Tibial artery (tissue), 4 donors: ENCODE measurements at regions not wholly inside any gene's neighbourhood (a gene's known extent, or its start where the extent isn't known, plus 50 kb on each side); places are given as distances from the start of the nearest gene placed in this dataset.
"Not testable (repeated sequence)": the region's sequence is repeated elsewhere in the genome, so short reads cannot be mapped to it uniquely, and the experiment has no call there.

ENCODE experiments used
- DNase-seq, 2 donors: peaks; one replicate each; pipeline ENCODE4 v3.0.0-alpha.2; 2019
- H3K27ac ChIP-seq, 2 donors: fragments of 200-600 bp; sonication (generic) in 1 of 2; 1 replicate in 1 of 2; 2 replicates in 1 of 2; pipeline ENCODE4 v1.5.1; 2018 to 2019; ENCODE audit warnings: mild to moderate bottlenecking in 1 of 2
- H3K27me3 ChIP-seq, 2 donors: fragments of 200-600 bp; sonication (generic) in 1 of 2; one replicate each; pipeline versions ENCODE4 v1.5.1 to v1.6.0; 2016 to 2019
- H3K36me3 ChIP-seq, 3 donors: fragments of 200-600 bp; sonication (generic) in 2 of 3; one replicate each; pipeline ENCODE4 v1.5.1; 2016 to 2019; ENCODE audit warnings: mild to moderate bottlenecking in 2 of 3
- H3K4me1 ChIP-seq, 4 donors: fragments of 200-600 bp; sonication (generic) in 2 of 4; 1 replicate in 3 of 4; 2 replicates in 1 of 4; pipeline ENCODE4 v1.5.1; 2016 to 2019
- H3K4me3 ChIP-seq, 2 donors: fragments of 200-600 bp; sonication (generic) in 1 of 2; 1 replicate in 1 of 2; 2 replicates in 1 of 2; pipeline ENCODE4 v1.5.1; 2018 to 2019; ENCODE audit warnings: mild to moderate bottlenecking in 2 of 2
- H3K9me3 ChIP-seq, 3 donors: fragments of 200-600 bp; sonication (generic) in 1 of 3; one replicate each; pipeline ENCODE4 v1.5.1; 2016 to 2019
- intact Hi-C: fragments of 100-400 bp; cut with DNase I; formaldehyde crosslinking; loops from one replicate; pipeline ENCODE4 v1.15.0; 2023; ENCODE audit warnings: low total_unique reads
- TF ChIP-seq, protein P1 (sequence below), 2 experiments: fragments of 200-600 bp in 1 of 2; fragments of 450-650 bp in 1 of 2; IDR thresholded peaks; one replicate each; pipeline ENCODE4 v1.5.1; 2017 to 2019; ENCODE audit warnings: antibody characterized with exemption in 2 of 2, mild to moderate bottlenecking in 1 of 2, moderate library complexity in 1 of 2

DNA sequence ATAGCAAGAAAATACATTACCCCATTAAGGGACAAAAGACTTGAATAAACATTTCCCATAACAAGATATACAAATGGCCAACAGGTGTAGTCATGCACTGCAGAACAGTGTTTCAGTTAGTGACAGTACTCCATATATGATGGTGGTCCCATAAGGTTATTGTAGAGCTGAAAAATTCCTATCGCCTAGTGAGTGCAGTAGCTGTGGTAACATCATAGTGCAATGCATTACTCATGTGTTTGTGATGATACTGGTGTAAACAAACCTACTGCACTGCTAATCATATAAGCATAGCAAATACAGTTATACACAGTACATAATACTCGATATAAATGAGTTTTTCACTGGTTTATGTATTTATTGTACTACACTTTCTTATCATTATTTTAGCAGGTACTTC lies 168.7 kb downstream of the C12orf75 start:
- Histone ChIP-seq H3K4me3 (no peak overlapping the region), H3K27me3 (no peaks in the 10 kb centered on the region), H3K36me3 (no peaks in the 10 kb centered on the region), H3K27ac (no peak overlapping the region), H3K9me3 (no peaks in the 10 kb centered on the region), H3K4me1 (no peaks in the 10 kb centered on the region)
- intact Hi-C loops = no loop called here
- DNase-seq = no peak
- TF ChIP-seq, protein P1, sequence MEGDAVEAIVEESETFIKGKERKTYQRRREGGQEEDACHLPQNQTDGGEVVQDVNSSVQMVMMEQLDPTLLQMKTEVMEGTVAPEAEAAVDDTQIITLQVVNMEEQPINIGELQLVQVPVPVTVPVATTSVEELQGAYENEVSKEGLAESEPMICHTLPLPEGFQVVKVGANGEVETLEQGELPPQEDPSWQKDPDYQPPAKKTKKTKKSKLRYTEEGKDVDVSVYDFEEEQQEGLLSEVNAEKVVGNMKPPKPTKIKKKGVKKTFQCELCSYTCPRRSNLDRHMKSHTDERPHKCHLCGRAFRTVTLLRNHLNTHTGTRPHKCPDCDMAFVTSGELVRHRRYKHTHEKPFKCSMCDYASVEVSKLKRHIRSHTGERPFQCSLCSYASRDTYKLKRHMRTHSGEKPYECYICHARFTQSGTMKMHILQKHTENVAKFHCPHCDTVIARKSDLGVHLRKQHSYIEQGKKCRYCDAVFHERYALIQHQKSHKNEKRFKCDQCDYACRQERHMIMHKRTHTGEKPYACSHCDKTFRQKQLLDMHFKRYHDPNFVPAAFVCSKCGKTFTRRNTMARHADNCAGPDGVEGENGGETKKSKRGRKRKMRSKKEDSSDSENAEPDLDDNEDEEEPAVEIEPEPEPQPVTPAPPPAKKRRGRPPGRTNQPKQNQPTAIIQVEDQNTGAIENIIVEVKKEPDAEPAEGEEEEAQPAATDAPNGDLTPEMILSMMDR (IDR thresholded peaks at IDR 0.05) = no peak

DNA sequence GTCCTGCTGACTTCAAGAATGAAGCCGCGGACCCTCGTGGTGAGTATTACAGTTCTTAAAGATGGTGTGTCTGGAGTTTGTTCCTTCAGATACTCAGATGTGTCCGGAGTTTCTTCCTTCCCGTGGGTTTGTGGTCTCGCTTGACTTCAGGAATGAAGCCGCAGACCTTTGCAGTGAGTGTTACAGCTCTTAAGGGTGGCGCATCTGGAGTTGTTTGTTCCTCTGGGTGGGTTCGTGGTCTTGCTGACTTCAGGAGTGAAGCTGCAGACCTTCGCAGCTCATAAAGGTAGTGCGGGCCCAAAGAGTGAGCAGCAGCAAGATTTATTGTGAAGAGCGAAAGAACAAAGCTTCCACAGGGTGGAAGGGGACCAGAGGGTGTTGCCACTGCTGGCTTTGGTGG lies 170.2 kb downstream of the C12orf75 start:
- intact Hi-C loops, H3K27me3 ChIP-seq, H3K4me1 ChIP-seq, H3K9me3 ChIP-seq, H3K27ac ChIP-seq, DNase-seq, H3K36me3 ChIP-seq, H3K4me3 ChIP-seq: not testable (repeated sequence)

DNA sequence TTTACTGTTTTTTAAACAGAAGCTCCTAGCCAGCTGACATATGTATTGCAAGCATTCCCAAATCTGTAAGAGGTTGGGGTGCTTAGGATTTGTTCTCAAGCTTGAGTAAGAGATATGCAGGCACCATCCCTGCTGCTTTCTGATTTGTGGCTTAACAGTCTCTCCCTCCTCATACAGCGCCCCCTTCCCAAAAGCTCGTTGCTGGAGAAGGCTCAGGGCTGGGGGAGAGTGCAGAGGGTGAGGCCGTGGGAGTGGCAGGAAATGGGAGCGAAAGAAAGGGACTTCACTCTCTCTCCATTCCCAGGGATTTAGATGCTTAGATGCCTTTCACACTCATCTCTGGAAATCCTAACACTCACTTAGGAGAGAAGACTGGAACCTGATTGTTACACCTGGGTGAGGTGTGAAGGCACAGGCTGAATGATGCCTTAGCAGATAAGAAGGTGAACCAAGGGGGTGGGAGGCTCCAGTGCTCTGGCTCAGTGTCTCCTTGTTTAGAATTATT lies 172.0 kb downstream of the C12orf75 start:
- no peaks in the 10 kb centered on the region for H3K36me3 ChIP-seq
- no peaks in the 10 kb centered on the region for H3K9me3 ChIP-seq
- intact Hi-C loops = no loop called here
- DNase-seq = no peak
- TF ChIP-seq, protein P1 (IDR thresholded peaks at IDR 0.05) = no peak
- no peaks in the 10 kb centered on the region for H3K4me1 ChIP-seq
- H3K27me3 ChIP-seq = no peaks in the 10 kb centered on the region
- no peak overlapping the region for H3K27ac ChIP-seq
- H3K4me3 ChIP-seq = no peak overlapping the region

GRCh38 chr12:105503619-105504018 lies 173.1 kb downstream of the C12orf75 start:
- no peak overlapping the region for H3K4me3 ChIP-seq
- no peak overlapping the region for H3K27ac ChIP-seq
- H3K9me3 ChIP-seq = no peaks in the 10 kb centered on the region
- intact Hi-C loops = no loop called here
- H3K4me1 ChIP-seq = no peaks in the 10 kb centered on the region
- no peak for DNase-seq
- H3K36me3 ChIP-seq = no peaks in the 10 kb centered on the region
- TF ChIP-seq, protein P1 (IDR thresholded peaks at IDR 0.05) = no peak
- no peaks in the 10 kb centered on the region for H3K27me3 ChIP-seq

DNA sequence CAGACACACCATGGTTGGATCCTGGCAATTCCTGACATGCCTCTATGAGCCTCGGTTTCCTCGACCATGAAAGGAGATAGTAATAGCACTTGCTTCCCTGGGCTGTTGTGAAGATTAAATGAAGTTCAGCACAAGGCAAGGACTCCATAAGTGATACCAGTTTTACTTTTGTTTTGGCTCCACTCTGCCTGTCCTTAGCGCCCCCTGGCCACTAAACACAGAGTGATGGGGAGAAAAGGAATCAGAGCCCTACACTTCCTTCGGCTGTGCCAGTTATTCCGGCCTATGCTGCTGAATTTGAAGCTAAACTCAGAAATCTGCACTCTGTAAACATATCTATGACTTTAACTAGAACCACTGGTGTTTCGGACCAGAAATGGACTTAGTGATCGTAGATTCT lies 173.8 kb downstream of the C12orf75 start:
- intact Hi-C loops = no loop called here
- H3K27ac ChIP-seq = no peak overlapping the region
- no peak overlapping the region for H3K4me3 ChIP-seq
- no peaks in the 10 kb centered on the region for H3K27me3 ChIP-seq
- H3K4me1 ChIP-seq = no peaks in the 10 kb centered on the region
- no peaks in the 10 kb centered on the region for H3K36me3 ChIP-seq
- no peak for DNase-seq
- TF ChIP-seq, protein P1 (IDR thresholded peaks at IDR 0.05) = no peak
- no peaks in the 10 kb centered on the region for H3K9me3 ChIP-seq

- Histone ChIP-seq H3K4me3 (no peak overlapping the region), H3K36me3 (no peaks in the 10 kb centered on the region), H3K27ac (no peak overlapping the region), H3K27me3 (no peaks in the 10 kb centered on the region), H3K4me1 (no peaks in the 10 kb centered on the region), H3K9me3 (no peaks in the 10 kb centered on the region)
- TF ChIP-seq, protein P1 (IDR thresholded peaks at IDR 0.05) = no peak
- no peak for DNase-seq
- intact Hi-C loops = no loop called here
These were observed 176.3 kb downstream of the C12orf75 start for GRCh38 chr12:105506678-105507310.
